ENCODE measurements at regions not wholly inside any gene's neighbourhood (a gene's known extent, or its start where the extent isn't known, plus 50 kb on each side); places are given as distances from the start of the nearest gene placed in this dataset.

GRCh38 chr11:92771701-92772100 lies 197.8 kb upstream of the MTNR1B start:
- CTCF ChIA-PET, result no interaction called here
- WGBS (ENCODE audit: low lambda C conversion rate), result 86% methylated on average over 3 of the region's 3 CpGs
- no peaks in the 10 kb centered on the region for H3K9me2 ChIP-seq

GRCh38 chr11:92775003-92775676 lies 194.3 kb upstream of the MTNR1B start:
- Histone ChIP-seq H3K4me3 (ENCODE audit: low read depth in 2 of 2, low read length in 1 of 2) (no peak overlapping the region), H3K9me3 (no peaks in the 10 kb centered on the region), H3K79me2 (ENCODE audit: insufficient read depth) (no peaks in the 10 kb centered on the region), H2AFZ (ENCODE audit: low read depth) (no peak overlapping the region), H3K27me3 (ENCODE audit: insufficient read depth) (no peaks in the 10 kb centered on the region), H3K9me2 (no peaks in the 10 kb centered on the region), H4K20me1 (ENCODE audit: insufficient read depth) (no peaks in the 10 kb centered on the region), H3K9ac (no peak overlapping the region), H3K4me1 (ENCODE audit: control insufficient read depth in 1 of 2, insufficient read depth in 2 of 2, low read depth in 1 of 2, low read length in 1 of 2) (peaks cover 0 to 2% of the 10 kb centered on the region in 2 experiments; a peak in 2 of 4 replicates), H3K4me2 (no peak overlapping the region), H3K27ac (ENCODE audit: low read depth in 2 of 2, low read length in 1 of 2) (no peak overlapping the region), H3K36me3 (replicated peaks in 1 of 2; ENCODE audit: control insufficient read depth in 1 of 2, insufficient read depth in 2 of 2, low read length in 1 of 2) (no peaks in the 10 kb centered on the region), H3F3A (replicated peaks; ENCODE audit: insufficient read depth) (peaks cover 3% of the 10 kb centered on the region)
- ChIA-PET CTCF (no interaction called here), POLR2A (no interaction called here)
- WGBS (ENCODE audit: low lambda C conversion rate), result 68% methylated on average over 2 of the region's 2 CpGs
- no peak for TF ChIP-seq IRF3 (IDR thresholded peaks at IDR 0.05; ENCODE audit: low read depth, low read length)
- no peak for TF ChIP-seq RFX5 (IDR thresholded peaks at IDR 0.05; ENCODE audit: low read length)
- TF ChIP-seq JUND (IDR thresholded peaks at IDR 0.05), result no peak
- TF ChIP-seq MXI1 (IDR thresholded peaks at IDR 0.05; ENCODE audit: low read depth, low read length), result no peak
- no peak for TF ChIP-seq FOXJ3 (CRISPR knock-in tag; IDR thresholded peaks at IDR 0.05)
- no peak for TF ChIP-seq MEF2A (IDR thresholded peaks at IDR 0.05; ENCODE audit: borderline replicate concordance, low read depth)
- DNase-seq, result no peak

More at GRCh38 chr11:92771701-92772100, 197.8 kb upstream of the MTNR1B start:
- DNase-seq, result no peak
- no peak overlapping the region for H3K27ac ChIP-seq (ENCODE audit: low read depth in 2 of 2, low read length in 1 of 2)
- no peaks in the 10 kb centered on the region for H4K20me1 ChIP-seq (ENCODE audit: insufficient read depth)
- POLR2A ChIA-PET, result no interaction called here
- no peaks in the 10 kb centered on the region for H3K9me3 ChIP-seq
- H3K27me3 ChIP-seq (ENCODE audit: insufficient read depth), result no peaks in the 10 kb centered on the region
- H3K36me3 ChIP-seq (replicated peaks in 1 of 2; ENCODE audit: control insufficient read depth in 1 of 2, insufficient read depth in 2 of 2, low read length in 1 of 2), result no peaks in the 10 kb centered on the region
- no peak overlapping the region for H3K9ac ChIP-seq
- peaks cover 3% of the 10 kb centered on the region for H3F3A ChIP-seq (replicated peaks; ENCODE audit: insufficient read depth)
- H3K4me1 ChIP-seq (ENCODE audit: control insufficient read depth in 1 of 2, insufficient read depth in 2 of 2, low read depth in 1 of 2, low read length in 1 of 2), result peaks cover 0 to 2% of the 10 kb centered on the region in 2 experiments; a peak in 2 of 4 replicates
- no peak overlapping the region for H3K4me2 ChIP-seq
- no peak overlapping the region for H3K4me3 ChIP-seq (ENCODE audit: low read depth in 2 of 2, low read length in 1 of 2)
- TF ChIP-seq NRF1 (IDR thresholded peaks at IDR 0.05; ENCODE audit: low read depth, low read length) (no peak), SMC3 (IDR thresholded peaks at IDR 0.05; ENCODE audit: low read depth, low read length) (no peak), RCOR1 (IDR thresholded peaks at IDR 0.05; ENCODE audit: low read length) (no peak), TCF12 (IDR thresholded peaks at IDR 0.05) (no peak), MAX (IDR thresholded peaks at IDR 0.05; ENCODE audit: low read depth) (no peak), FOXJ3 (CRISPR knock-in tag; IDR thresholded peaks at IDR 0.05) (no peak), TEAD4 (IDR thresholded peaks at IDR 0.05; ENCODE audit: borderline replicate concordance, insufficient read depth) (no peak), RAD21 (IDR thresholded peaks at IDR 0.05; ENCODE audit: low read length) (no peak), TAF1 (IDR thresholded peaks at IDR 0.05; ENCODE audit: borderline replicate concordance, low read depth, low read length) (no peak), CHD2 (IDR thresholded peaks at IDR 0.05; ENCODE audit: low read length, partially characterized antibody) (no peak), SIN3A (IDR thresholded peaks at IDR 0.05; ENCODE audit: borderline replicate concordance, low read depth, low read length) (no peak)
- no peak overlapping the region for H2AFZ ChIP-seq (ENCODE audit: low read depth)
- H3K79me2 ChIP-seq (ENCODE audit: insufficient read depth), result no peaks in the 10 kb centered on the region

All from SK-N-SH (cell line).